Jurkat, Clone E6-1 (cell line): ENCODE measurements at regions not wholly inside any gene's neighbourhood (a gene's known extent, or its start where the extent isn't known, plus 50 kb on each side); places are given as distances from the start of the nearest gene placed in this dataset.
A peak's percentile ranks its signal among the peaks of the same experiment; 100 is the strongest.
"Not testable (repeated sequence)": the region's sequence is repeated elsewhere in the genome, so short reads cannot be mapped to it uniquely, and the experiment has no call there.

Experiments used
- DNase-seq: peaks from one replicate; pipeline ENCODE4 v3.0.0-alpha.2; 2011; ENCODE audit warnings: low read depth, low spot score
- H3K4me3 ChIP-seq: 2 replicates; pipeline ENCODE4 v1.5.1; 2011; ENCODE audit warnings: mild to moderate bottlenecking, low read length, control low read depth, moderate library complexity

- peak; percentile 92 for DNase-seq
- no peak overlapping the region for H3K4me3 ChIP-seq
Observed at GRCh38 chr12:62158461-62159360, 101.5 kb upstream of the USP15 start.

DNA sequence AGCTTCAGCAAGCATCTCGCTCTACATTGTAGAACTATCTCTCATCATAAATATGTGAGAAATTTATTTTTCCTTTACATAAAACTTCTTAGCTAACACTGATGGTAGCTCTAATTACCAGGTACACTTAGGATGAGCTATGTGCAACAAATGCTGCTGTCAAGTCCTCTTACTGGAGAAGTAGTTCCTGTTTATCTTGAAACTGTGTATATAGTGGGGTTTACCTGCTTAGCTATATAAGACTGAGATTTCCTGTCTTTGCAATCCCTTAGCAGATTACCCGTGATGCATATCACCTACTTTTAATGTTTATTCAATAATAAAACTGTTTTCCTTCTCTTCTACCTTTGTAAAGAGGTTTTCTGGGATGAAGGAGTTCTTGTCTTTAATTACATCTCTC is 98.0 kb upstream of the USP15 start:
- no peak overlapping the region for H3K4me3 ChIP-seq

DNA sequence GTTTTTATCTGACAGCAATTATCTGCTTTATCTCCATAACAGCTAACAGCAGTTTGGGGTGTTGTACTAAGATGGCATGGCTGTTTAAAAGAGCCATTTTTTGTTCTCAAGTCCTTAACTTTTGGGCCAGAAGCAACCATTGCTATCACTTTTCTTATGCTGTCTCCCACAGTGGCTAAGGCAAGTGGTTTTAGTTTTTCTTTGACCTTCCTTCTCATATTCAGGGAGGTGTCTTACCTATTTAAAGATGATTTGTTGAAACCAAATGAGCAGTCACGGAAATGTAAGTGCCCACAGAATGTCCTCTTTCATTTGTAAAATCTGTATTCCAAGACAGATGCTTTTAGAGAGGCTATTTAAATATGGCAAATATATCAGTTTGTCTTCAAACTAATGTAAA is 96.8 kb upstream of the USP15 start:
- no peak for DNase-seq
- H3K4me3 ChIP-seq = no peak overlapping the region

More for the DNA sequence above, 98.0 kb upstream of the USP15 start:
- DNase-seq = no peak

- no peak for DNase-seq
- no peak overlapping the region for H3K4me3 ChIP-seq
Observed at GRCh38 chr12:62164036-62164435, 96.2 kb upstream of the USP15 start.

GRCh38 chr12:62166525-62166924 is 93.7 kb upstream of the USP15 start:
- DNase-seq = no peak

GRCh38 chr12:62168411-62168810 is 91.8 kb upstream of the USP15 start:
- H3K4me3 ChIP-seq = no peak overlapping the region
- no peak for DNase-seq

More at GRCh38 chr12:62166525-62166924, 93.7 kb upstream of the USP15 start:
- no peak overlapping the region for H3K4me3 ChIP-seq

GRCh38 chr12:62170241-62170640 is 90.0 kb upstream of the USP15 start:
- no peak overlapping the region for H3K4me3 ChIP-seq
- no peak for DNase-seq

DNA sequence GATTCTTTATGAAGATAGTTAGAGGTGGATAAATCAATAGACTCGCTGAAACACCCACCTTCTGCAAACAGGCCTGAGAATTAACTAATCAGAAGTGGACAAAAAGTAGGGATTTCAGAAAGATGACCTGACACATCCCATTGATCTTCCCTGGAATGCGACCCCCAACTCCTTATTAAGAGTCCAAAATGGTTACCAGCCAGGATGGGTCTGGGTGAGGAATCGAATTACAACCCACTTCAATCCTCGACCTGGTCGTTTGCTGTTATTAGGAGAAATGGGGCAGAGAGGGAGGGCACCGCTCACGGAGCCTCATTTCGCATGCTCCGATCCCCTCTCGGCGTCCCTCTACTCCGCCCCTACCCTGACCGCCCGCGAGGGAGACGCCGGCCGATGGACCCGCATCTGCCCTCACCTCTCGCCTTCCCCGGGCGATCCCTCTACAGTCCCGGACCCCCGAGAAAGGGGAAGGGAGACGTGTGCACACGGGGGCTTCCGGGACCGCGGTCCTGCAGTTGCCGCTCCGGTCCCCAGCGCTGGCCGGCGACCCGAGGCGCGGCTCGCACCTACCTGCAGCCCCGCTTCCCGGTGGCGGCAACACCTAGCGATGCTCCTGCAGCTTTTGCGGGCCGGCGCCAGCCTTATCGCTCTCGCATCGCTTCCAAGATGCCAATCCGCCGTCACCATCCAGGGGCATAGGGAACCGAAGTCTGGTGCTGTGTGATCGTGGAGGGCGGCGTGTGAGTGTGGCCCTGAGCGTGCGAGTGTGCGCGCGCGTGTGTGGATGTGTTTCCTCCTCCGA is 69.3 kb upstream of the USP15 start:
- H3K4me3 ChIP-seq = no peak overlapping the region
- DNase-seq = no peak

GRCh38 chr12:62191491-62192179 is 68.6 kb upstream of the USP15 start:
- H3K4me3 ChIP-seq = peak overlapping the region; percentile 60
- DNase-seq = no peak

DNA sequence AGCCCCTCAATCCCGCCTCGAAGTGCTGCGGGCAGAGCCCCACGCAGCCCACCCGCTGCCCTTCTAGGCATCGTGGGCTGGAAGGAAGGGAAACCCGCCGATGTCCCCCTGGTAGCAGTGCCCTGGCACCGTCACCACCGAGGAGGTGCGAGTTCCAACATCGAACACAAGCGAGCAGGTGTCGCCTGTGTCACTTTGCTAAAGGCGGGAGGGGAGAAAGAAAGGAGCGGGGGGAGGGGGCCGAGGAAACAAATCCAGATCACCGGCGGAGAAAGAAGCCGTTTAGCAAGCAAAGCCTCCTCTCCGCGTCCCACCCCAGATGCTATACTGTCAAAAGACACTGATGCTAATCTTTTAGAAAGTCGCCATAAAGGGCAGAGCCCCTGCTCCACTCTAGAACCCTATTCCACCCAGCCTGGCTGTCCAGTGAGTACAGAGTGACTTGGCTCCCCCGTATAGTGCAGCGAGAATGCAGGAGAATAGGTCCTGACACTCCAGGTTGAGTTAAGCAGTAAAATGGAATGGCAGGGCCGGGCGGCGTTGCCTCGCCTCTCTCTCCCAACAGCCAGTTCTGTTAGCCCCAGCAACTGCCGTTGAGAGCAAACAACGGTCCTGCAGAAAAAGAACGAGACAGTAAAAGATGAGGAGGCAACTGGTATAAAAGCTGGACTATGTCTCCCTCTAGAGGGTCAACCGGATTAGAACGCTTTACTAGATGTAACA is 67.9 kb upstream of the USP15 start:
- peak; percentile 82 for DNase-seq
- peak overlapping the region; percentile 60 for H3K4me3 ChIP-seq

DNA sequence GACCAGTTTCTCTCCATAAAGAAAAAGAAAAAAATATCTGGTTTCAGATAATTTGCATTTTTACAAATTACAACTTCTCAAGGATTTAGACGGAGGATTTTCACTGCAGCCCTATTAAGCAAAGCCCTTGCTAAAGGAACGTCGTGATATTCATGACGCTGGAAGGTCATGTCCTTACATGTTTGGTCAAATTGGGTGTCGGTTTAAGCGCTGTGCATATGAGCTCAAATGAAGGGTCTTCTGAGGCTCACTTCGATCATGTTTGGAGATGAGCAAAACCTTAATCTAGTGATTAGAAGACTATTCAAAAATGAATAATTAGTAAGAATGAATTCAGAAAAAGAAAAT is 67.3 kb upstream of the USP15 start:
- DNase-seq = no peak
- H3K4me3 ChIP-seq = peak overlapping the region; percentile 60

GRCh38 chr12:62194031-62194430 is 66.2 kb upstream of the USP15 start:
- H3K4me3 ChIP-seq = no peak overlapping the region
- no peak for DNase-seq

DNA sequence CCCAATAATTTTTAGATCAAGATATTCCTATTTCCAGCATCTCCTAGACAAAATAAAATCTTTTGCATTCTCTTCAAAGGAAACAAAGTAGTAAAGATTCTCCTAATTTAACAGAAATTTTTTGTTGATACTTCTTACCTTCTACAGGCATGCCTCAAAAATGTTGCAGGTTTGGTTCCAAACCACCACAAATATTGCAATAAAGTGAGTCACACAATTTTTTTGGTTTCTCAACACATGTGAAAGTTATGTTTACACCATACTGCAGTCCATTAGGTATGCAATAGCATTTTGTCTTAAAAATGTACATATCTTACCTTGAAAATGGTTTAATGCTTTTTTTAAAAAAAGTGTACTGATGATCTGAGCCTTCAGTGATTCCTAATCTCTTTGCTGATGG is 65.6 kb upstream of the USP15 start:
- DNase-seq = no peak
- no peak overlapping the region for H3K4me3 ChIP-seq

- H3K4me3 ChIP-seq = no peak overlapping the region
- DNase-seq = no peak
Observed at GRCh38 chr12:62196146-62196545, 64.1 kb upstream of the USP15 start.

- not testable (repeated sequence) for H3K4me3 ChIP-seq, DNase-seq
Observed at GRCh38 chr12:62202861-62203260, 57.3 kb upstream of the USP15 start.

GRCh38 chr12:62205346-62205745 is 54.9 kb upstream of the USP15 start:
- no peak for DNase-seq
- no peak overlapping the region for H3K4me3 ChIP-seq

DNA sequence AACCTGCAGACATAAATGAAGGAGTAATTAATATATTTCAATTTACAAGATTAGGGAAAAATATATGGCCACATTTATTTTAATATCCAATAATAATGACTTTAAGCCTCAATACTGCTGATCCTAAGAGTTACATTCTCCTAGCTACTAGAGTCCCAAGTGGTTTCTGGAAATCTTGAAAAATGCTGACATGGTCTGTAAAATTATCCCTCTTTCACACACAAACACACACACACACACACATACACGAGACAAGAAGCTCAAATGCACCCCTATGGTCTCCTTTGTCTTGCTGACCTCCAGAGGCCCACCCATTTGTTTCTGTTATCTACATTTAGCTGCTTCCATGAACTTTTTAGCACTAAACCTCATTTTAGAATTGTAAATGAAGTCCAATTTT is 53.0 kb upstream of the USP15 start:
- no peak for DNase-seq
- no peak overlapping the region for H3K4me3 ChIP-seq
